HepG2 (cell line): ENCODE measurements at regions not wholly inside any gene's neighbourhood (a gene's known extent, or its start where the extent isn't known, plus 50 kb on each side); places are given as distances from the start of the nearest gene placed in this dataset.
A peak's percentile ranks its signal among the peaks of the same experiment; 100 is the strongest.

Experiments used
- ATF6 ChIP-seq: sonication (generic); formaldehyde crosslinking; conservative IDR thresholded peaks from 2 replicates; pipeline ENCODE4 v1.4.0; 2020; ENCODE audit warnings: missing genetic modification reagents
- CAMTA2 ChIP-seq: sonication (generic); formaldehyde crosslinking; IDR thresholded peaks from 2 replicates; pipeline ENCODE4 v1.4.0; 2020; ENCODE audit warnings: mild to moderate bottlenecking, missing genetic modification reagents, borderline replicate concordance
- CHD2 ChIP-seq: IDR thresholded peaks from 2 replicates; pipeline ENCODE4 v1.6.1; 2011; ENCODE audit warnings: low read depth, low read length, improper control_type of control experiment
- FOXJ3 ChIP-seq: sonication (generic); formaldehyde crosslinking; IDR thresholded peaks from 2 replicates; pipeline ENCODE4 v1.4.0; 2020; ENCODE audit warnings: missing genetic modification reagents, mild to moderate bottlenecking, borderline replicate concordance
- GLI4 ChIP-seq: sonication (generic); formaldehyde crosslinking; IDR thresholded peaks from 2 replicates; pipeline ENCODE4 v1.5.1; 2020; ENCODE audit warnings: missing genetic modification reagents, mild to moderate bottlenecking, moderate library complexity, borderline replicate concordance
- GMEB1 ChIP-seq: sonication (generic); formaldehyde crosslinking; IDR thresholded peaks from 2 replicates; pipeline ENCODE4 v1.5.1; 2020; ENCODE audit warnings: missing genetic modification reagents, mild to moderate bottlenecking, borderline replicate concordance
- GTF3A ChIP-seq: sonication (generic); formaldehyde crosslinking; conservative IDR thresholded peaks from 2 replicates; pipeline ENCODE4 v1.4.0; 2020; ENCODE audit warnings: mild to moderate bottlenecking, missing genetic modification reagents
- HDAC6 ChIP-seq: fragments of 200-600 bp; sonication (generic); IDR thresholded peaks from 2 replicates; pipeline ENCODE4 v1.7.0; 2017; ENCODE audit warnings: mild to moderate bottlenecking, antibody characterized with exemption, low read length, low read depth
- HMG20A ChIP-seq: IDR thresholded peaks from 2 replicates; pipeline ENCODE4 v1.6.1; 2016; ENCODE audit warnings: borderline replicate concordance
- MAX ChIP-seq: IDR thresholded peaks from 2 replicates; pipeline ENCODE4 v1.6.1; 2012; ENCODE audit warnings: inconsistent platforms
- SRY ChIP-seq: sonication (generic); formaldehyde crosslinking; IDR thresholded peaks from 2 replicates; pipeline ENCODE4 v1.8.0; 2022; ENCODE audit warnings: mild to moderate bottlenecking, missing genetic modification reagents
- STAG1 ChIP-seq: sonication (generic); formaldehyde crosslinking; IDR thresholded peaks from 2 replicates; pipeline ENCODE4 v1.4.0; 2020; ENCODE audit warnings: missing genetic modification reagents
- TFDP2 ChIP-seq: sonication (generic); formaldehyde crosslinking; IDR thresholded peaks from 2 replicates; pipeline ENCODE4 v1.4.0; 2020; ENCODE audit warnings: missing genetic modification reagents
- TFE3 ChIP-seq: IDR thresholded peaks from 2 replicates; pipeline ENCODE4 v1.6.1; 2016
- ZBTB14 ChIP-seq: sonication (generic); formaldehyde crosslinking; IDR thresholded peaks from 2 replicates; pipeline ENCODE4 v1.4.0; 2020; ENCODE audit warnings: missing genetic modification reagents
- ZNF276 ChIP-seq: sonication (generic); formaldehyde crosslinking; IDR thresholded peaks from 2 replicates; pipeline ENCODE4 v1.4.0; 2020; ENCODE audit warnings: mild to moderate bottlenecking, low read depth, missing genetic modification reagents
- ZNF430 ChIP-seq: sonication (generic); formaldehyde crosslinking; IDR thresholded peaks from 2 replicates; pipeline ENCODE4 v1.9.0; 2021; ENCODE audit warnings: mild to moderate bottlenecking, missing genetic modification reagents
- ZNF530 ChIP-seq: sonication (generic); formaldehyde crosslinking; IDR thresholded peaks from 2 replicates; pipeline ENCODE4 v1.5.0; 2020; ENCODE audit warnings: low read depth, mild to moderate bottlenecking, missing genetic modification reagents
- ZNF556 ChIP-seq: sonication (generic); formaldehyde crosslinking; IDR thresholded peaks from 2 replicates; pipeline ENCODE4 v1.4.0; 2020; ENCODE audit warnings: mild to moderate bottlenecking, missing genetic modification reagents, borderline replicate concordance
- ZNF557 ChIP-seq: sonication (generic); formaldehyde crosslinking; IDR thresholded peaks from 2 replicates; pipeline ENCODE4 v1.4.0; 2020; ENCODE audit warnings: missing genetic modification reagents
- ZNF563 ChIP-seq: sonication (generic); formaldehyde crosslinking; IDR thresholded peaks from 2 replicates; pipeline ENCODE4 v1.8.0; 2022; ENCODE audit warnings: mild to moderate bottlenecking, moderate library complexity, missing genetic modification reagents
- ZSCAN22 ChIP-seq: sonication (generic); formaldehyde crosslinking; IDR thresholded peaks from 2 replicates; pipeline ENCODE4 v1.4.0; 2020; ENCODE audit warnings: mild to moderate bottlenecking, missing genetic modification reagents

GRCh38 chrX:120746153-120746552, 116.3 kb upstream of the C1GALT1C1 start (continued):
- TF ChIP-seq GMEB1 (CRISPR knock-in tag): no peak
- TF ChIP-seq MAX: no peak
- no peak for TF ChIP-seq ZNF557
- TF ChIP-seq HDAC6: no peak
- no peak for TF ChIP-seq TFE3 (CRISPR knock-in tag)
- no peak for TF ChIP-seq CAMTA2 (CRISPR knock-in tag)
- TF ChIP-seq SRY: no peak
- TF ChIP-seq ZBTB14 (CRISPR knock-in tag): no peak
- no peak for TF ChIP-seq ZNF430 (CRISPR knock-in tag)
- TF ChIP-seq ZNF276 (CRISPR knock-in tag): no peak
- no peak for TF ChIP-seq ZNF556 (CRISPR knock-in tag)
- no peak for TF ChIP-seq ZNF530 (CRISPR knock-in tag)
- no peak for TF ChIP-seq GLI4
- TF ChIP-seq FOXJ3 (CRISPR knock-in tag): peak; percentile 55; the same call in 1 of the 2 replicates
- TF ChIP-seq ZNF563 (CRISPR knock-in tag): no peak
- TF ChIP-seq CHD2: no peak
- no peak for TF ChIP-seq TFDP2
- no peak for TF ChIP-seq GTF3A (CRISPR knock-in tag)
- no peak for TF ChIP-seq STAG1 (CRISPR knock-in tag)
- no peak for TF ChIP-seq ZSCAN22 (CRISPR knock-in tag)
- no peak for TF ChIP-seq ATF6
- TF ChIP-seq HMG20A (CRISPR knock-in tag): peak; percentile 64; the same call in 1 of the 2 replicates
